CD14-positive monocyte (primary cell): ENCODE measurements at regions not wholly inside any gene's neighbourhood (a gene's known extent, or its start where the extent isn't known, plus 50 kb on each side); places are given as distances from the start of the nearest gene placed in this dataset.

Source experiments
- DNase-seq, 3 donors: peaks; one replicate each; pipeline ENCODE4 v3.0.0-alpha.2; 2011 to 2022
- H2AFZ ChIP-seq: 2 replicates; pipeline ENCODE4 v1.6.0; 2012; ENCODE audit warnings: mild to moderate bottlenecking, low read depth, low read length, inconsistent platforms; ENCODE audit not compliant: insufficient read depth, poor library complexity, severe bottlenecking
- H3K27ac ChIP-seq, 2 donors: 1 replicate in 1 of 2; 2 replicates in 1 of 2; pipeline ENCODE4 v1.5.1; 2012 to 2013; ENCODE audit warnings: low read length in 2 of 2, control low read depth in 1 of 2, inconsistent platforms in 1 of 2, low read depth in 1 of 2, mild to moderate bottlenecking in 1 of 2
- H3K27me3 ChIP-seq, 2 donors: one replicate each; pipeline versions ENCODE4 v1.6.0 to v1.6.1; 2011 to 2013; ENCODE audit warnings: low read length in 2 of 2; ENCODE audit not compliant: control insufficient read depth in 2 of 2, insufficient read depth in 2 of 2
- H3K36me3 ChIP-seq, 2 donors: replicated peaks in 1 of 2; 1 replicate in 1 of 2; 2 replicates in 1 of 2; pipeline versions ENCODE4 v1.5.1 to v1.6.1; 2012 to 2013; ENCODE audit warnings: low read length in 2 of 2, control low read depth in 1 of 2, inconsistent platforms in 1 of 2, mild to moderate bottlenecking in 1 of 2; ENCODE audit not compliant: insufficient read depth in 2 of 2, control insufficient read depth in 1 of 2
- H3K4me1 ChIP-seq, 2 donors: 1 replicate in 1 of 2; 2 replicates in 1 of 2; pipeline versions ENCODE4 v1.5.1 to v1.6.1; 2012 to 2013; ENCODE audit warnings: low read length in 2 of 2, control low read depth in 1 of 2, inconsistent platforms in 1 of 2, mild to moderate bottlenecking in 1 of 2, moderate library complexity in 1 of 2; ENCODE audit not compliant: insufficient read depth in 2 of 2, control insufficient read depth in 1 of 2
- H3K4me2 ChIP-seq: replicated peaks from 2 replicates; pipeline ENCODE3; 2012; ENCODE audit warnings: low read length, moderate library complexity, mild to moderate bottlenecking; ENCODE audit not compliant: poor library complexity, severe bottlenecking; ENCODE audit errors: extremely low read depth
- H3K4me3 ChIP-seq, 3 experiments: fragments of 200-600 bp in 1 of 3; sonication (generic) in 1 of 3; replicated peaks in 1 of 3; 1 replicate in 2 of 3; 2 replicates in 1 of 3; pipeline ENCODE4 v1.5.1; 2011 to 2013; ENCODE audit warnings: low read length in 3 of 3, mild to moderate bottlenecking in 3 of 3, control low read depth in 2 of 3, low read depth in 2 of 3, inconsistent platforms in 1 of 3, moderate library complexity in 1 of 3
- H3K79me2 ChIP-seq: 2 replicates; pipeline ENCODE4 v1.6.0; 2012; ENCODE audit warnings: mild to moderate bottlenecking, control low read depth, inconsistent platforms, low read length, moderate library complexity; ENCODE audit not compliant: insufficient read depth
- H3K9ac ChIP-seq: 2 replicates; pipeline ENCODE4 v1.6.0; 2017; ENCODE audit warnings: low read length, mild to moderate bottlenecking; ENCODE audit not compliant: insufficient read depth, poor library complexity, severe bottlenecking
- H3K9me3 ChIP-seq, 2 donors: replicated peaks in 1 of 2; 1 replicate in 1 of 2; 2 replicates in 1 of 2; pipeline versions ENCODE4 v1.5.1 to v1.6.1; 2012 to 2013; ENCODE audit warnings: low read length in 2 of 2, control low read depth in 1 of 2; ENCODE audit not compliant: control insufficient read depth in 1 of 2, insufficient read depth in 1 of 2
- H4K20me1 ChIP-seq: 2 replicates; pipeline ENCODE4 v1.6.0; 2012; ENCODE audit warnings: mild to moderate bottlenecking, low read length, control low read depth, moderate library complexity; ENCODE audit not compliant: insufficient read depth
- H3K27ac Mint-ChIP-seq, 7 donors: one replicate each; pipeline ENCODE4 v1.8.0; 2020; ENCODE audit warnings: mild to moderate bottlenecking in 7 of 7, mixed read lengths in 7 of 7, moderate library complexity in 6 of 7, inconsistent platforms in 2 of 7
- H3K27me3 Mint-ChIP-seq, 3 donors: one replicate each; pipeline ENCODE4 v1.8.0; 2021 to 2022; ENCODE audit warnings: low read depth in 3 of 3, mild to moderate bottlenecking in 3 of 3, mixed read lengths in 3 of 3, moderate library complexity in 3 of 3, inconsistent platforms in 1 of 3
- H3K36me3 Mint-ChIP-seq, 2 donors: one replicate each; pipeline ENCODE4 v1.8.0; 2020; ENCODE audit warnings: mixed read lengths in 2 of 2, inconsistent platforms in 1 of 2, mild to moderate bottlenecking in 1 of 2
- H3K4me1 Mint-ChIP-seq: one replicate; pipeline ENCODE4 v1.8.0; 2020; ENCODE audit warnings: mild to moderate bottlenecking, mixed read lengths
- H3K4me3 Mint-ChIP-seq, 2 donors: one replicate each; pipeline ENCODE4 v1.8.0; 2020; ENCODE audit warnings: mild to moderate bottlenecking in 2 of 2, mixed read lengths in 2 of 2, moderate library complexity in 1 of 2
- H3K9me3 Mint-ChIP-seq, 7 donors: one replicate each; pipeline ENCODE4 v1.8.0; 2020 to 2022; ENCODE audit warnings: mixed read lengths in 7 of 7, mild to moderate bottlenecking in 6 of 7, moderate library complexity in 6 of 7, inconsistent platforms in 2 of 7
- CTCF ChIP-seq: fragments of 200-600 bp; IDR thresholded peaks from one replicate; pipeline ENCODE4 v1.8.0; 2022; ENCODE audit warnings: antibody characterized with exemption, mild to moderate bottlenecking
- WGBS: methylation state at CpG from one replicate; pipeline ENCODE4 v1.1.5; 2013; ENCODE audit warnings: missing lambda C conversion rate; ENCODE audit not compliant: insufficient coverage; 5-methylcytosine and 5-hydroxymethylcytosine counted together
- intact Hi-C, 2 donors: fragments of 100-400 bp; cut with micrococcal nuclease; formaldehyde crosslinking; loops; one replicate each; pipeline versions ENCODE4 v1.15.0 to v1.15.1; 2023

DNA sequence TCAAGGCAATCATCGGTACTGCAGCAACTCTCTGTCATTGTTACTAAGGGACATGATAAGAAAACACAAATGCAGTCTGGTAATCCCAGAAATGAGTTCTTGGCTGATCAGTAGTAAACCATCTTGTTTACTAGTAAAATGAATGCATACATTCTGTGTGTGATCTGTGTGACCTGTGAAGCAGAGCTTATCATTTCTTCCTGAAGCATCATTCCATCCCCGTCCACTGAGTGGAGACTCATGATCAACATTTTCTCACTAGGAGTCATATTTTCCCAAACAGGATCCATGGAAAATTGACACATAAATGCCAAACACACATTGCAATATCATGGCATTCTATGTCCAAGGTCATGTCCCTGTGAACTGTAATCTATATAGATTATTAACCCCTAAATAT is 226.1 kb downstream of the ANKRD50 start:
- peaks cover 0 to 2% (median 0%) of the 10 kb centered on the region in 3 donors for H3K27me3 Mint-ChIP-seq

DNA sequence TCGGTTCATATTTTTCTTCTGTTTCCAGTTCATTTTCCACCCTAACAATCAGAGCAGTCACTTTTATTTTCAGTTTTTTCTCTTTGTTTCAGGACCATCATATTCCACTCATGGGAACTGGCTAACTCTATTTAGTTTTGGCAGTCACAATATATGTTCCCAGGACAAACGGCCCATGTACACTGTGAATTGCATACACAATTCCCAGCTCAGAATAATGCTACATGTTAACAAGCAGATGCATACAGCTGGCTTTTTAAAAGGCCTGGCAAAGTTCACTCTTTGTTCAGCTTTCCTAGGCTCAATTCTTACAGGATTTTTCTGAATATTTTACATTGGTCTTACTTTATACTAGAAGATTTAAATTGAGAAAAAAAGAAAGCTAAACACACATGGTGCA is 224.9 kb downstream of the ANKRD50 start:
- Histone ChIP-seq H3K9me3 (no peaks in the 10 kb centered on the region), H3K27me3 (no peaks in the 10 kb centered on the region), H3K9ac (no peak overlapping the region), H3K4me3 (no peak overlapping the region), H3K4me1 (no peaks in the 10 kb centered on the region), H3K79me2 (no peaks in the 10 kb centered on the region), H2AFZ (no peak overlapping the region), H3K4me2 (no peak overlapping the region), H3K27ac (no peak overlapping the region), H3K36me3 (no peaks in the 10 kb centered on the region), H4K20me1 (no peaks in the 10 kb centered on the region)
- no peaks in the 10 kb centered on the region for H3K27me3 Mint-ChIP-seq
- no peak for TF ChIP-seq CTCF
- no peak for DNase-seq
- H3K36me3 Mint-ChIP-seq = no peaks in the 10 kb centered on the region
- WGBS = 100% methylated on average over 1 of the region's 2 CpGs
- intact Hi-C loops = no loop called here
- H3K4me3 Mint-ChIP-seq = no peak overlapping the region
- H3K9me3 Mint-ChIP-seq = peaks cover 0 to 6% (median 2%) of the 10 kb centered on the region in 7 donors
- H3K4me1 Mint-ChIP-seq = no peaks in the 10 kb centered on the region
- H3K27ac Mint-ChIP-seq = no peak overlapping the region

More for the DNA sequence above, 226.1 kb downstream of the ANKRD50 start:
- no peaks in the 10 kb centered on the region for H3K4me1 Mint-ChIP-seq
- H3K27me3 ChIP-seq = no peaks in the 10 kb centered on the region
- no peak overlapping the region for H2AFZ ChIP-seq
- no peaks in the 10 kb centered on the region for H3K36me3 Mint-ChIP-seq
- H3K4me1 ChIP-seq = no peaks in the 10 kb centered on the region
- no peak overlapping the region for H3K27ac Mint-ChIP-seq
- H3K4me2 ChIP-seq = no peak overlapping the region
- H3K27ac ChIP-seq = no peak overlapping the region
- intact Hi-C loops = no loop called here
- no peaks in the 10 kb centered on the region for H3K9me3 ChIP-seq
- H3K79me2 ChIP-seq = no peaks in the 10 kb centered on the region
- no CpG with 5 or more reads among the region's 2 CpGs for WGBS
- no peak overlapping the region for H3K9ac ChIP-seq
- H3K4me3 Mint-ChIP-seq = no peak overlapping the region
- H4K20me1 ChIP-seq = no peaks in the 10 kb centered on the region
- peaks cover 2 to 6% (median 4%) of the 10 kb centered on the region in 7 donors for H3K9me3 Mint-ChIP-seq
- H3K36me3 ChIP-seq = no peaks in the 10 kb centered on the region
- no peak for TF ChIP-seq CTCF
- no peak for DNase-seq
- H3K4me3 ChIP-seq = no peak overlapping the region
